ENCODE measurements at regions not wholly inside any gene's neighbourhood (a gene's known extent, or its start where the extent isn't known, plus 50 kb on each side); places are given as distances from the start of the nearest gene placed in this dataset.

DNA sequence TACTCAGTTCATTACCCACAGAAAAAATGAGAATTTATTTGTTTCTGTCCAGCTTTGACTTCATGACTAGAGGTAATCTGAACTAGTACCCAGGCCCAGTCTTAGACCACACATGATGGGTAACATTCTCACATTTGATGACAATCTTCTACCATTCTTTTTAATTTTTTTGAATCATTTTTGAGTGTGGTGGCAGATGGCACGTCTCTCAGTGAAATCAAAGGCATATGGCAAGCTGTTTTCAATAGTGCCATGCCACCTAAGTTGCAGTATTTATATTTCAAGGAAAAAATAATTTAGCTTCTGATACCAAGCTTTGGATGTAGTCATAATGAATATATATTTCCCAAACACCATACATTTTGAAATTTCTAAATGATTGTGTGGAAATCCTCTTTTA is 88.8 kb upstream of the HS3ST5 start:
- TF ChIP-seq, protein P1, sequence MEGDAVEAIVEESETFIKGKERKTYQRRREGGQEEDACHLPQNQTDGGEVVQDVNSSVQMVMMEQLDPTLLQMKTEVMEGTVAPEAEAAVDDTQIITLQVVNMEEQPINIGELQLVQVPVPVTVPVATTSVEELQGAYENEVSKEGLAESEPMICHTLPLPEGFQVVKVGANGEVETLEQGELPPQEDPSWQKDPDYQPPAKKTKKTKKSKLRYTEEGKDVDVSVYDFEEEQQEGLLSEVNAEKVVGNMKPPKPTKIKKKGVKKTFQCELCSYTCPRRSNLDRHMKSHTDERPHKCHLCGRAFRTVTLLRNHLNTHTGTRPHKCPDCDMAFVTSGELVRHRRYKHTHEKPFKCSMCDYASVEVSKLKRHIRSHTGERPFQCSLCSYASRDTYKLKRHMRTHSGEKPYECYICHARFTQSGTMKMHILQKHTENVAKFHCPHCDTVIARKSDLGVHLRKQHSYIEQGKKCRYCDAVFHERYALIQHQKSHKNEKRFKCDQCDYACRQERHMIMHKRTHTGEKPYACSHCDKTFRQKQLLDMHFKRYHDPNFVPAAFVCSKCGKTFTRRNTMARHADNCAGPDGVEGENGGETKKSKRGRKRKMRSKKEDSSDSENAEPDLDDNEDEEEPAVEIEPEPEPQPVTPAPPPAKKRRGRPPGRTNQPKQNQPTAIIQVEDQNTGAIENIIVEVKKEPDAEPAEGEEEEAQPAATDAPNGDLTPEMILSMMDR (IDR thresholded peaks at IDR 0.05): no peak
- peaks cover 0 to 2% (median 1%) of the 10 kb centered on the region in 3 donors for H3K27me3 Mint-ChIP-seq (ENCODE audit: low read depth in 3 of 3)
- WGBS (ENCODE audit: insufficient coverage): no CpG with 5 or more reads among the region's 1 CpG

DNA sequence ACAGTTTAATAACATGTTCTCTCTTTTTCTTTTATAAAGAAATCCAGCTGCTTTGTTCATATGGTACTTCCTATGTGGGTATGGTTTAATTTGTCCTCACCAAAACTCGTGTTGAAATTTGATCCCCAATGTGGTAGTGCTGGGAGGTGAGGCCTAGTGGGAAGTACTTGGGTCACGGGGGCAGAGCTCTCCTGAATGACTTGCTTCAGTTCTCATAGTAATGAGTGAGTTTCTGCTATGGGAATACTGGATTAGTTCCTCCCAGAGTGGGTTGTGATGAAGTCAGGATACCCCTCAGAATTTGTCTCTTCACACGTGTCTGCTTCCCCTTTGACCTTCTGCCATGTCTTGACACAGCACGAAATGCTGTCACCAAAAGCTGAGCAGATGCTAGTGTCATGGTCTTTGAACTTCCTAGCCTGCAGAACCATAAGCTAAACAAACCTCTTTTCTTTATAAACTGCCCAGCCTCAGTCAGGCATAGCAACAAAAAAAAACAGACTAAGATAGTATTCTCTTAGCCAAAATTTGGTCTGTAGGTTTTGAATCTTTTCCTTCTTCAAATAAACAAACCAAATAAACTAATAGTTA is 87.8 kb upstream of the HS3ST5 start:
- H3K9me3 Mint-ChIP-seq: peaks cover 0 to 6% (median under 1%) of the 10 kb centered on the region in 7 donors
- DNase-seq: no peak
- H4K20me1 ChIP-seq (ENCODE audit: insufficient read depth, low read length): no peaks in the 10 kb centered on the region
- H3K9ac ChIP-seq (ENCODE audit: insufficient read depth, low read length, poor library complexity, severe bottlenecking): no peak overlapping the region
- H3K27ac Mint-ChIP-seq: no peak overlapping the region
- no peaks in the 10 kb centered on the region for H3K27me3 ChIP-seq (ENCODE audit: control insufficient read depth in 2 of 2, insufficient read depth in 2 of 2, low read length in 2 of 2)
- no peaks in the 10 kb centered on the region for H3K36me3 ChIP-seq (replicated peaks in 1 of 2; ENCODE audit: control insufficient read depth in 1 of 2, insufficient read depth in 2 of 2, low read length in 2 of 2)
- intact Hi-C loops (cut with micrococcal nuclease): no loop called here
- no peaks in the 10 kb centered on the region for H3K9me3 ChIP-seq (replicated peaks in 1 of 2; ENCODE audit: control insufficient read depth in 1 of 2, insufficient read depth in 1 of 2, low read length in 2 of 2)
- H3K27ac ChIP-seq (ENCODE audit: low read depth in 1 of 2, low read length in 2 of 2): no peak overlapping the region
- H3K4me3 ChIP-seq (replicated peaks in 1 of 3; ENCODE audit: low read depth in 2 of 3, low read length in 3 of 3): no peak overlapping the region
- TF ChIP-seq, protein P1 (IDR thresholded peaks at IDR 0.05): no peak
- H2AFZ ChIP-seq (ENCODE audit: insufficient read depth, low read depth, low read length, poor library complexity, severe bottlenecking): no peak overlapping the region
- no peaks in the 10 kb centered on the region for H3K4me1 ChIP-seq (ENCODE audit: control insufficient read depth in 1 of 2, insufficient read depth in 2 of 2, low read length in 2 of 2)
- peaks cover 0 to 2% (median 0%) of the 10 kb centered on the region in 3 donors for H3K27me3 Mint-ChIP-seq (ENCODE audit: low read depth in 3 of 3)
- no peaks in the 10 kb centered on the region for H3K4me1 Mint-ChIP-seq
- WGBS (ENCODE audit: insufficient coverage): 50% methylated on average over 2 of the region's 4 CpGs
- no peaks in the 10 kb centered on the region for H3K79me2 ChIP-seq (ENCODE audit: insufficient read depth, low read length)
- H3K4me3 Mint-ChIP-seq: no peak overlapping the region
- H3K4me2 ChIP-seq (replicated peaks; ENCODE audit: extremely low read depth, low read length, poor library complexity, severe bottlenecking): no peak overlapping the region
- H3K36me3 Mint-ChIP-seq: no peaks in the 10 kb centered on the region

More for the DNA sequence above, 88.8 kb upstream of the HS3ST5 start:
- H3K36me3 Mint-ChIP-seq: no peaks in the 10 kb centered on the region
- peaks cover 0 to 6% (median 0%) of the 10 kb centered on the region in 7 donors for H3K9me3 Mint-ChIP-seq
- Histone ChIP-seq H3K27ac (ENCODE audit: low read depth in 1 of 2, low read length in 2 of 2) (no peak overlapping the region), H3K36me3 (replicated peaks in 1 of 2; ENCODE audit: control insufficient read depth in 1 of 2, insufficient read depth in 2 of 2, low read length in 2 of 2) (no peaks in the 10 kb centered on the region), H3K4me2 (replicated peaks; ENCODE audit: extremely low read depth, low read length, poor library complexity, severe bottlenecking) (no peak overlapping the region), H2AFZ (ENCODE audit: insufficient read depth, low read depth, low read length, poor library complexity, severe bottlenecking) (no peak overlapping the region), H3K9ac (ENCODE audit: insufficient read depth, low read length, poor library complexity, severe bottlenecking) (no peak overlapping the region), H3K27me3 (ENCODE audit: control insufficient read depth in 2 of 2, insufficient read depth in 2 of 2, low read length in 2 of 2) (no peaks in the 10 kb centered on the region), H3K4me1 (ENCODE audit: control insufficient read depth in 1 of 2, insufficient read depth in 2 of 2, low read length in 2 of 2) (no peaks in the 10 kb centered on the region), H3K4me3 (replicated peaks in 1 of 3; ENCODE audit: low read depth in 2 of 3, low read length in 3 of 3) (no peak overlapping the region), H4K20me1 (ENCODE audit: insufficient read depth, low read length) (no peaks in the 10 kb centered on the region), H3K9me3 (replicated peaks in 1 of 2; ENCODE audit: control insufficient read depth in 1 of 2, insufficient read depth in 1 of 2, low read length in 2 of 2) (no peaks in the 10 kb centered on the region), H3K79me2 (ENCODE audit: insufficient read depth, low read length) (no peaks in the 10 kb centered on the region)
- no peak overlapping the region for H3K4me3 Mint-ChIP-seq
- no peak for DNase-seq
- no peak overlapping the region for H3K27ac Mint-ChIP-seq
- H3K4me1 Mint-ChIP-seq: no peaks in the 10 kb centered on the region
- intact Hi-C loops (cut with micrococcal nuclease): no loop called here
